Suprapubic skin (tissue), 4 donors: ENCODE measurements at regions not wholly inside any gene's neighbourhood (a gene's known extent, or its start where the extent isn't known, plus 50 kb on each side); places are given as distances from the start of the nearest gene placed in this dataset.

Source experiments
- DNase-seq, 2 donors: peaks; one replicate each; pipeline ENCODE4 v3.0.0-alpha.2; 2019; ENCODE audit warnings: low spot score in 2 of 2
- H3K27ac ChIP-seq: fragments of 200-600 bp; sonication (generic); one replicate; pipeline ENCODE4 v1.5.1; 2019
- H3K27me3 ChIP-seq: fragments of 200-600 bp; sonication (generic); one replicate; pipeline ENCODE4 v1.5.1; 2019
- H3K36me3 ChIP-seq: fragments of 200-600 bp; sonication (generic); one replicate; pipeline ENCODE4 v1.5.1; 2019
- H3K4me1 ChIP-seq: fragments of 200-600 bp; sonication (generic); one replicate; pipeline ENCODE4 v1.5.1; 2019
- H3K4me3 ChIP-seq: fragments of 200-600 bp; sonication (generic); one replicate; pipeline ENCODE4 v1.5.1; 2019; ENCODE audit warnings: mild to moderate bottlenecking
- H3K9me3 ChIP-seq: fragments of 200-600 bp; sonication (generic); one replicate; pipeline ENCODE4 v1.5.1; 2019
- EP300 ChIP-seq: sonication (generic); formaldehyde crosslinking; IDR thresholded peaks from one replicate; pipeline ENCODE4 v1.6.1; 2017; ENCODE audit warnings: antibody characterized with exemption
- POLR2A ChIP-seq, 2 donors: fragments of 450-650 bp; IDR thresholded peaks; one replicate each; pipeline ENCODE4 v1.6.1; 2017; ENCODE audit warnings: antibody characterized with exemption in 2 of 2, mild to moderate bottlenecking in 2 of 2, moderate library complexity in 2 of 2
- POLR2AphosphoS5 ChIP-seq, 3 donors: sonication (generic); formaldehyde crosslinking; IDR thresholded peaks; one replicate each; pipeline ENCODE4 v1.6.1; 2017; ENCODE audit warnings: antibody characterized with exemption in 3 of 3
- WGBS: methylation state at CpG from one replicate; pipeline ENCODE4 v1.1.5; 2018; 5-methylcytosine and 5-hydroxymethylcytosine counted together
- TF ChIP-seq, protein P1 (sequence below), 2 donors: fragments of 200-600 bp in 1 of 2; fragments of 450-650 bp in 1 of 2; sonication (generic) in 1 of 2; IDR thresholded peaks; one replicate each; pipeline ENCODE4 v1.5.1; 2016 to 2019; ENCODE audit warnings: antibody characterized with exemption in 2 of 2, mild to moderate bottlenecking in 1 of 2, moderate library complexity in 1 of 2

DNA sequence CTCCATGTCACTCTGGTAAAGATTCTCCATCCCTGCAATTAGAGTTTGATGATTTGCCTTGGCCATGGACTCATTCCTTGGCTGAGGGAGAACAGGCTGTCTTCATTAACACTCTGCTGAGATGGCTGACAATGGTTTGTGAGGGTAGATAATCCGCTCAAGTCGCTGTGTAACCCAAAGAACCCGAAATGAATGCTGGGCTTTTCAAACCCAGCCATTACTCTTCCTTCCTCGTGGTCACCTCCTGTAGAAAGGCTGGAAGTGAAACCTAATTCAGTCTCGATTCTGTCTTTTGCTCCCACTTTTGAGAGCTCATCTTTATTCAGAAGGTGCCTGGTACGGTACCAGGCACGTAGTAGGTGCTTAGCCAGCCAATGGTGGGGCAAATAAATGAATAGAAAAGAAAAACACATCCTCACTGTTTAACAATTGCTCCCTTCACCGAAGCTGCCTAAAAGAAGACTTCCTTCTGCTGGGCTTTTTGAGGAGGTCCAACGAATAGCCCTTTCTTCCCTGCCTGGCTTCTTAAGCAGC is 190.2 kb downstream of the BCAS1 start:
- WGBS: 92% methylated on average over 9 of the region's 9 CpGs
- Histone ChIP-seq H3K4me3 (no peak overlapping the region), H3K27ac (no peak overlapping the region), H3K36me3 (no peaks in the 10 kb centered on the region), H3K27me3 (no peaks in the 10 kb centered on the region), H3K9me3 (no peaks in the 10 kb centered on the region), H3K4me1 (no peaks in the 10 kb centered on the region)
- no peak for TF ChIP-seq POLR2A (IDR thresholded peaks at IDR 0.05)
- no peak for TF ChIP-seq POLR2AphosphoS5 (IDR thresholded peaks at IDR 0.05)
- no peak for TF ChIP-seq EP300
- TF ChIP-seq, protein P1, sequence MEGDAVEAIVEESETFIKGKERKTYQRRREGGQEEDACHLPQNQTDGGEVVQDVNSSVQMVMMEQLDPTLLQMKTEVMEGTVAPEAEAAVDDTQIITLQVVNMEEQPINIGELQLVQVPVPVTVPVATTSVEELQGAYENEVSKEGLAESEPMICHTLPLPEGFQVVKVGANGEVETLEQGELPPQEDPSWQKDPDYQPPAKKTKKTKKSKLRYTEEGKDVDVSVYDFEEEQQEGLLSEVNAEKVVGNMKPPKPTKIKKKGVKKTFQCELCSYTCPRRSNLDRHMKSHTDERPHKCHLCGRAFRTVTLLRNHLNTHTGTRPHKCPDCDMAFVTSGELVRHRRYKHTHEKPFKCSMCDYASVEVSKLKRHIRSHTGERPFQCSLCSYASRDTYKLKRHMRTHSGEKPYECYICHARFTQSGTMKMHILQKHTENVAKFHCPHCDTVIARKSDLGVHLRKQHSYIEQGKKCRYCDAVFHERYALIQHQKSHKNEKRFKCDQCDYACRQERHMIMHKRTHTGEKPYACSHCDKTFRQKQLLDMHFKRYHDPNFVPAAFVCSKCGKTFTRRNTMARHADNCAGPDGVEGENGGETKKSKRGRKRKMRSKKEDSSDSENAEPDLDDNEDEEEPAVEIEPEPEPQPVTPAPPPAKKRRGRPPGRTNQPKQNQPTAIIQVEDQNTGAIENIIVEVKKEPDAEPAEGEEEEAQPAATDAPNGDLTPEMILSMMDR (IDR thresholded peaks at IDR 0.05): no peak
- DNase-seq: no peak

DNA sequence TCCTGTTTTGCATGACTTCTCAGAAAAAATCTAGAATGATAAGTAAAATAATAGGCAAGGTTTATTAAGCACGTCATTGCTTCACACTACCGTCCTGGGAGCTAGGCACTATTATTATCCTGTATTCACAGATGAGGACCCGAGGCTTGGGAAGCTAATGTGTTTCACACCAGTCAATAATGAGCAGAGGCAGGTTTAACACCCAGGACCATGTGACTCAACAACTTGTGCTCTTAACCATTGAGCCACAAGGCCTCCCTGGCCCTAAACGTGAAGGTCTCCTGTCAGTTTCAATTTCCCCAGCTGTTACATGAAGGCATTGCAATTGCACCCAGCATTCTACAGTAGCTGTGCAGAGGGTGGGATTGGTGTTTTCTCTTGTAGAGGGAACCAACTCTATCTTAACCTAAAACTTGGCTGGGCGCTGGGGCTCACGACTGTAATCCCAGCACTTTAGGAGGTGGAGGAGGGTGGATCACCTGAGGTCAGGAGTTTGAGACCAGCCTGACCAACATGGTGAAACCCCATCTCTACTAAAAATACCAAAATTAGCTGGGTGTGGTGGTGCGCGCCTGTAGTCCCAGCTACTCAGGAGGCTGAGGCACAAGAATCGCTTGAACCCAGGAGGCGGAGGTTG is 191.2 kb downstream of the BCAS1 start:
- no peaks in the 10 kb centered on the region for H3K4me1 ChIP-seq
- TF ChIP-seq EP300: no peak
- TF ChIP-seq, protein P1 (IDR thresholded peaks at IDR 0.05): no peak
- no peak for TF ChIP-seq POLR2A (IDR thresholded peaks at IDR 0.05)
- TF ChIP-seq POLR2AphosphoS5 (IDR thresholded peaks at IDR 0.05): no peak
- H3K36me3 ChIP-seq: no peaks in the 10 kb centered on the region
- no peak overlapping the region for H3K27ac ChIP-seq
- H3K27me3 ChIP-seq: no peaks in the 10 kb centered on the region
- no peak for DNase-seq
- H3K4me3 ChIP-seq: no peak overlapping the region
- 78% methylated on average over 10 of the region's 10 CpGs for WGBS
- H3K9me3 ChIP-seq: no peaks in the 10 kb centered on the region

DNA sequence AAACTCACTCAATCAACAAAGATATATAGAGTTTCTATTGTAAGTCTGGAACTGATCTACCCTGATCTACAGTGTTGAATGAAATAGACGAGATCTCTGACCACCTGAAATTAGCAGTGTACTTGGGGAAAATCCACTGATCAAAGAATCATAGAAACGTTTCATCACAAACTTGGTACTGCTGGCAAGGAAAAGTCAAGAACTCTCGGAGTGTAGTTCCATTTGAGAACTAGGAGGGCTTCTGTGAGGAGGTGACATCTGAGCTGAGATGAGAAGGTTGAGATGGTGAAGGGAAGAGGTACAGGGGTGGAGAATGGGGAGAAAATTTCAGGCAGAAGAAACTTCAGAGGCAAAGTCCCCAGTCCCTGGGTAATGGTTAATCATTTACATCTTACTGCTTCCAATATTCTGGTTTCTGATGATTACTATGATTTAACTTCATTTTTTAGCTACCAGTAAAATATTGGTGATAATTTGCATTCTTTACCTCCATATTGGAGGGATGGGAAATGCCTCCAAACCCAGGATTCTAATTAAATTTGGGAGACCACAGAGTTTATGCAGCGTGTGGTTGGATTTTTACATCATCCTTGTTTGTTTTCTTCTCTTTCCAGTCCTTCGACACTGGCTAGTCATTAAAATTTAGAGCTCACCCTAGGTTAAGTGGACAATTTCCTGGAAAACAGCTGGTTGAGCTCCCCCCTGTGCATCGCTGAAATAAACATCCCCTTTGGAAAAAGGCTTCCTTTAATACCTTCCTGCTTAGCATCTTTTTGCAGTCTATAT is 191.9 kb downstream of the BCAS1 start:
- DNase-seq: no peak
- 77% methylated on average over 6 of the region's 6 CpGs for WGBS
- Histone ChIP-seq H3K4me3 (no peak overlapping the region), H3K27me3 (no peaks in the 10 kb centered on the region), H3K27ac (no peak overlapping the region), H3K9me3 (no peaks in the 10 kb centered on the region), H3K4me1 (no peaks in the 10 kb centered on the region), H3K36me3 (no peaks in the 10 kb centered on the region)
- TF ChIP-seq POLR2AphosphoS5 (IDR thresholded peaks at IDR 0.05) (no peak), EP300 (no peak), POLR2A (IDR thresholded peaks at IDR 0.05) (no peak)
- TF ChIP-seq, protein P1 (IDR thresholded peaks at IDR 0.05): no peak

GRCh38 chr20:53876956-53877355 is 193.4 kb downstream of the BCAS1 start:
- DNase-seq: no peak

DNA sequence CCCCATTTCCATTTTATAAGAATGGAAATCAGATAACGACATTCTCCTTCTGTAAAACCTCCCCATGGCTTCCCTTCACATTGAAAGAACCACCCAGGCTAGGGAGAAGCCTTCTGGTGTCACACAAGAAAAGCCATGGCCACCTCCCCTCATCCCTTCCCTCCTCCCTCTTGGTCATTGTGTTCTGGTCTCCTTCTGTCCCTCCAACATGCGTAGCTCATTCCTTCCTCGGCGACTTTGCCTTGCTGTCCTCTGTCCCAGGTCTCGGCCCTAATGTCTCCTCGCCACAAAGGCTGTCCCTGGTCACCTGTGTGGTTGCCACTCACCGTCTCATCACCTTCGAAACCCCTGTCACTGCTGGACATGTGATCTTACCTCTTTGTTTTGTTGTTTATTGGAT is 193.9 kb downstream of the BCAS1 start:
- Histone ChIP-seq H3K4me1 (peaks cover 11% of the 10 kb centered on the region), H3K9me3 (no peaks in the 10 kb centered on the region), H3K27ac (no peak overlapping the region), H3K4me3 (no peak overlapping the region), H3K36me3 (no peaks in the 10 kb centered on the region), H3K27me3 (no peaks in the 10 kb centered on the region)
- 89% methylated on average over 8 of the region's 8 CpGs for WGBS
- TF ChIP-seq POLR2AphosphoS5 (IDR thresholded peaks at IDR 0.05) (no peak), EP300 (no peak), POLR2A (IDR thresholded peaks at IDR 0.05) (no peak)
- no peak for DNase-seq

More at GRCh38 chr20:53876956-53877355, 193.4 kb downstream of the BCAS1 start:
- Histone ChIP-seq H3K9me3 (no peaks in the 10 kb centered on the region), H3K27me3 (no peaks in the 10 kb centered on the region), H3K27ac (no peak overlapping the region), H3K36me3 (no peaks in the 10 kb centered on the region), H3K4me3 (no peak overlapping the region), H3K4me1 (peaks cover 10% of the 10 kb centered on the region)
- TF ChIP-seq, protein P1 (IDR thresholded peaks at IDR 0.05): no peak
- TF ChIP-seq POLR2A (IDR thresholded peaks at IDR 0.05) (no peak), EP300 (no peak)
- 88% methylated on average over 10 of the region's 10 CpGs for WGBS
